WTC11 (cell line): ENCODE measurements at regions not wholly inside any gene's neighbourhood (a gene's known extent, or its start where the extent isn't known, plus 50 kb on each side); places are given as distances from the start of the nearest gene placed in this dataset.

Experiments used
- ATAC-seq: fragments of 200-7000 bp; cut with Tn5 transposase; 2 replicates; pipeline ENCODE4 v1.10.0; 2021; ENCODE audit warnings: mild to moderate bottlenecking, moderate library complexity
- CTCF ChIA-PET: fragments of 300-600 bp; sonication (Branson Sonifier 250); formaldehyde crosslinking; loops from one replicate; lab custom pipeline; 2021; ENCODE audit warnings: antibody characterized with exemption; lab: Charles Lee
- POLR2A ChIA-PET: fragments of 350-600 bp; sonication (Branson Sonifier 250); formaldehyde crosslinking; loops from one replicate; lab custom pipeline; 2021; ENCODE audit warnings: antibody characterized with exemption; lab: Charles Lee
- DNase-seq: peaks from one replicate; pipeline ENCODE4 v3.0.0; 2021; ENCODE audit warnings: low spot score
- H3K27ac Mint-ChIP-seq: 2 replicates; pipeline ENCODE4 v1.8.0; 2021; ENCODE audit warnings: mixed read lengths
- H3K27me3 Mint-ChIP-seq: 2 replicates; pipeline ENCODE4 v1.8.0; 2021; ENCODE audit warnings: low read depth, mild to moderate bottlenecking, moderate library complexity, mixed read lengths
- H3K36me3 Mint-ChIP-seq: 2 replicates; pipeline ENCODE4 v1.8.0; 2021; ENCODE audit warnings: mixed read lengths
- H3K4me1 Mint-ChIP-seq: 2 replicates; pipeline ENCODE4 v1.8.0; 2022; ENCODE audit warnings: mixed read lengths
- H3K4me3 Mint-ChIP-seq: 2 replicates; pipeline ENCODE4 v1.8.0; 2021; ENCODE audit warnings: mild to moderate bottlenecking, moderate library complexity, mixed read lengths
- H3K9me3 Mint-ChIP-seq: 2 replicates; pipeline ENCODE4 v1.8.0; 2021; ENCODE audit warnings: mixed read lengths
- AFF4 ChIP-seq: sonication (generic); formaldehyde crosslinking; IDR thresholded peaks from 2 replicates; pipeline ENCODE4 v1.8.1; 2023; ENCODE audit warnings: mild to moderate bottlenecking, missing genetic modification reagents, borderline replicate concordance
- AR ChIP-seq: fragments of 250-450 bp; sonication (Bioruptor Pico); IDR thresholded peaks from 2 replicates; pipeline ENCODE4 v1.9.0; 2021; ENCODE audit warnings: mild to moderate bottlenecking
- ATF1 ChIP-seq: sonication (generic); formaldehyde crosslinking; IDR thresholded peaks from 2 replicates; pipeline ENCODE4 v1.8.1; 2023; ENCODE audit warnings: mild to moderate bottlenecking, moderate library complexity, missing genetic modification reagents
- E2F1 ChIP-seq: sonication (generic); formaldehyde crosslinking; IDR thresholded peaks from 2 replicates; pipeline ENCODE4 v1.8.0; 2022; ENCODE audit warnings: mild to moderate bottlenecking, missing genetic modification reagents
- ERG ChIP-seq: fragments of 250-450 bp; sonication (Bioruptor Pico); IDR thresholded peaks from 2 replicates; pipeline ENCODE4 v1.8.0; 2021; ENCODE audit warnings: mild to moderate bottlenecking
- ESRRA ChIP-seq: sonication (generic); formaldehyde crosslinking; IDR thresholded peaks from 2 replicates; pipeline ENCODE4 v1.8.1; 2022; ENCODE audit warnings: mild to moderate bottlenecking, missing genetic modification reagents, borderline replicate concordance
- GABPB1 ChIP-seq: sonication (generic); formaldehyde crosslinking; IDR thresholded peaks from 2 replicates; pipeline ENCODE4 v1.8.1; 2023; ENCODE audit warnings: mild to moderate bottlenecking, missing genetic modification reagents
- IRF1 ChIP-seq: sonication (generic); formaldehyde crosslinking; IDR thresholded peaks from 2 replicates; pipeline ENCODE4 v1.8.0; 2023; ENCODE audit warnings: missing genetic modification reagents
- KAT7 ChIP-seq: sonication (generic); formaldehyde crosslinking; IDR thresholded peaks from 2 replicates; pipeline ENCODE4 v1.8.1; 2023; ENCODE audit warnings: missing genetic modification reagents, mild to moderate bottlenecking, borderline replicate concordance
- MAX ChIP-seq: sonication (generic); formaldehyde crosslinking; IDR thresholded peaks from 2 replicates; pipeline ENCODE4 v1.8.0; 2022; ENCODE audit warnings: mild to moderate bottlenecking, missing genetic modification reagents
- MXD4 ChIP-seq: fragments of 250-450 bp; sonication (Bioruptor Pico); IDR thresholded peaks from 2 replicates; pipeline ENCODE4 v1.8.0; 2021; ENCODE audit warnings: mild to moderate bottlenecking, moderate library complexity, borderline replicate concordance
- NFATC4 ChIP-seq: fragments of 250-450 bp; sonication (Bioruptor Pico); IDR thresholded peaks from 2 replicates; pipeline ENCODE4 v1.9.0; 2021; ENCODE audit warnings: mild to moderate bottlenecking
- NR1H2 ChIP-seq: sonication (generic); formaldehyde crosslinking; IDR thresholded peaks from 2 replicates; pipeline ENCODE4 v1.9.0; 2021; ENCODE audit warnings: mild to moderate bottlenecking, moderate library complexity, missing genetic modification reagents
- NR3C1 ChIP-seq: sonication (generic); formaldehyde crosslinking; conservative IDR thresholded peaks from 2 replicates; pipeline ENCODE4 v1.8.1; 2023; ENCODE audit warnings: low read depth, mild to moderate bottlenecking, missing genetic modification reagents
- SMAD3 ChIP-seq: sonication (generic); formaldehyde crosslinking; IDR thresholded peaks from 2 replicates; pipeline ENCODE4 v1.8.0; 2022; ENCODE audit warnings: missing genetic modification reagents, mild to moderate bottlenecking, borderline replicate concordance
- SP1 ChIP-seq: sonication (generic); formaldehyde crosslinking; conservative IDR thresholded peaks from 2 replicates; pipeline ENCODE4 v1.8.1; 2022; ENCODE audit warnings: missing genetic modification reagents
- TEAD1 ChIP-seq: sonication (generic); formaldehyde crosslinking; IDR thresholded peaks from 2 replicates; pipeline ENCODE4 v1.8.0; 2022; ENCODE audit warnings: mild to moderate bottlenecking, missing genetic modification reagents
- TP53 ChIP-seq: sonication (generic); formaldehyde crosslinking; IDR thresholded peaks from 2 replicates; pipeline ENCODE4 v1.8.1; 2023; ENCODE audit warnings: mild to moderate bottlenecking, missing genetic modification reagents
- USF1 ChIP-seq: sonication (generic); formaldehyde crosslinking; IDR thresholded peaks from 2 replicates; pipeline ENCODE4 v1.8.0; 2022; ENCODE audit warnings: mild to moderate bottlenecking, missing genetic modification reagents
- USF2 ChIP-seq: sonication (generic); formaldehyde crosslinking; IDR thresholded peaks from 2 replicates; pipeline ENCODE4 v1.8.1; 2023; ENCODE audit warnings: mild to moderate bottlenecking, missing genetic modification reagents, moderate library complexity
- ZNF416 ChIP-seq: fragments of 250-450 bp; sonication (Bioruptor Pico); IDR thresholded peaks from 2 replicates; pipeline ENCODE4 v1.9.0; 2021; ENCODE audit warnings: mild to moderate bottlenecking, inconsistent platforms
- ZNF512 ChIP-seq: sonication (generic); formaldehyde crosslinking; IDR thresholded peaks from 2 replicates; pipeline ENCODE4 v1.8.1; 2022; ENCODE audit warnings: missing genetic modification reagents, borderline replicate concordance

- POLR2A ChIA-PET: no interaction called here
- TF ChIP-seq SP1 (no peak), MXD4 (CRISPR knock-in tag) (no peak), NR3C1 (CRISPR knock-in tag) (no peak), ESRRA (no peak), TP53 (CRISPR knock-in tag) (no peak), USF1 (CRISPR knock-in tag) (no peak), E2F1 (CRISPR knock-in tag) (no peak), GABPB1 (CRISPR knock-in tag) (no peak), ATF1 (CRISPR knock-in tag) (no peak), IRF1 (no peak), SMAD3 (CRISPR knock-in tag) (no peak), NFATC4 (no peak), MAX (CRISPR knock-in tag) (no peak)
- H3K27me3 Mint-ChIP-seq: no peaks in the 10 kb centered on the region
- peak overlapping the region; percentile 86 for H3K27ac Mint-ChIP-seq
- H3K4me3 Mint-ChIP-seq: no peak overlapping the region
- DNase-seq (no peak), ATAC-seq (peak; percentile 77)
- peaks cover 44% of the 10 kb centered on the region for H3K4me1 Mint-ChIP-seq
- CTCF ChIA-PET: no interaction called here
- no peaks in the 10 kb centered on the region for H3K36me3 Mint-ChIP-seq
- peaks cover 4% of the 10 kb centered on the region for H3K9me3 Mint-ChIP-seq
Measured at GRCh38 chr1:194176212-194176611, 989.8 kb upstream of the B3GALT2 start.

- Mint-ChIP-seq H3K9me3 (no peaks in the 10 kb centered on the region), H3K27ac (peak overlapping the region; percentile 54), H3K27me3 (no peaks in the 10 kb centered on the region), H3K4me3 (no peak overlapping the region), H3K4me1 (peaks cover 48% of the 10 kb centered on the region), H3K36me3 (no peaks in the 10 kb centered on the region)
- ChIA-PET CTCF (no interaction called here), POLR2A (no interaction called here)
- DNase-seq (no peak), ATAC-seq (no peak)
- TF ChIP-seq IRF1 (no peak), ZNF512 (CRISPR knock-in tag) (no peak), AFF4 (CRISPR knock-in tag) (no peak), NR1H2 (CRISPR knock-in tag) (no peak), MXD4 (CRISPR knock-in tag) (no peak), ERG (CRISPR knock-in tag) (no peak), KAT7 (CRISPR knock-in tag) (no peak), USF2 (no peak), TEAD1 (CRISPR knock-in tag) (no peak), AR (CRISPR knock-in tag) (no peak), ZNF416 (CRISPR knock-in tag) (no peak)
Measured at GRCh38 chr1:194175251-194175650, 988.8 kb upstream of the B3GALT2 start.
